Peyer's patch (tissue), 4 donors: ENCODE measurements at regions not wholly inside any gene's neighbourhood (a gene's known extent, or its start where the extent isn't known, plus 50 kb on each side); places are given as distances from the start of the nearest gene placed in this dataset.

Experiments
- DNase-seq, 3 donors: peaks; one replicate each; pipeline ENCODE4 v3.0.0-alpha.2; 2017 to 2019
- H3K27ac ChIP-seq, 4 donors: fragments of 200-600 bp; sonication (generic); one replicate each; pipeline ENCODE4 v1.5.1; 2016 to 2019
- H3K27me3 ChIP-seq, 2 donors: fragments of 200-600 bp; sonication (generic); one replicate each; pipeline ENCODE4 v1.5.1; 2019
- H3K36me3 ChIP-seq, 3 donors: fragments of 200-600 bp; sonication (generic); one replicate each; pipeline ENCODE4 v1.5.1; 2016 to 2019
- H3K4me1 ChIP-seq, 4 donors: fragments of 200-600 bp; sonication (generic); one replicate each; pipeline ENCODE4 v1.5.1; 2016 to 2019
- H3K4me3 ChIP-seq, 4 donors: fragments of 200-600 bp; sonication (generic); 1 replicate in 3 of 4; 2 replicates in 1 of 4; pipeline ENCODE4 v1.5.1; 2016 to 2019; ENCODE audit warnings: mild to moderate bottlenecking in 1 of 4
- H3K9me3 ChIP-seq, 4 donors: fragments of 200-600 bp; sonication (generic); one replicate each; pipeline ENCODE4 v1.5.1; 2016 to 2019; ENCODE audit warnings: mild to moderate bottlenecking in 1 of 4
- POLR2A ChIP-seq, 2 donors: fragments of 450-650 bp; IDR thresholded peaks; one replicate each; pipeline ENCODE4 v1.5.1; 2017; ENCODE audit warnings: antibody characterized with exemption in 2 of 2, mild to moderate bottlenecking in 2 of 2, moderate library complexity in 2 of 2
- TF ChIP-seq, protein P1 (sequence below), 6 experiments: fragments of 450-650 bp in 4 of 6; fragments of 200-600 bp in 2 of 6; sonication (generic) in 1 of 6; IDR thresholded peaks; one replicate each; pipeline ENCODE4 v1.5.1; 2017 to 2019; ENCODE audit warnings: antibody characterized with exemption in 6 of 6, mild to moderate bottlenecking in 3 of 6, moderate library complexity in 1 of 6

- TF ChIP-seq POLR2A (IDR thresholded peaks at IDR 0.05) = no peak
- TF ChIP-seq, protein P1, sequence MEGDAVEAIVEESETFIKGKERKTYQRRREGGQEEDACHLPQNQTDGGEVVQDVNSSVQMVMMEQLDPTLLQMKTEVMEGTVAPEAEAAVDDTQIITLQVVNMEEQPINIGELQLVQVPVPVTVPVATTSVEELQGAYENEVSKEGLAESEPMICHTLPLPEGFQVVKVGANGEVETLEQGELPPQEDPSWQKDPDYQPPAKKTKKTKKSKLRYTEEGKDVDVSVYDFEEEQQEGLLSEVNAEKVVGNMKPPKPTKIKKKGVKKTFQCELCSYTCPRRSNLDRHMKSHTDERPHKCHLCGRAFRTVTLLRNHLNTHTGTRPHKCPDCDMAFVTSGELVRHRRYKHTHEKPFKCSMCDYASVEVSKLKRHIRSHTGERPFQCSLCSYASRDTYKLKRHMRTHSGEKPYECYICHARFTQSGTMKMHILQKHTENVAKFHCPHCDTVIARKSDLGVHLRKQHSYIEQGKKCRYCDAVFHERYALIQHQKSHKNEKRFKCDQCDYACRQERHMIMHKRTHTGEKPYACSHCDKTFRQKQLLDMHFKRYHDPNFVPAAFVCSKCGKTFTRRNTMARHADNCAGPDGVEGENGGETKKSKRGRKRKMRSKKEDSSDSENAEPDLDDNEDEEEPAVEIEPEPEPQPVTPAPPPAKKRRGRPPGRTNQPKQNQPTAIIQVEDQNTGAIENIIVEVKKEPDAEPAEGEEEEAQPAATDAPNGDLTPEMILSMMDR (IDR thresholded peaks at IDR 0.05) = no peak
- Histone ChIP-seq H3K9me3 (no peaks in the 10 kb centered on the region), H3K27me3 (no peaks in the 10 kb centered on the region), H3K27ac (no peak overlapping the region), H3K36me3 (no peaks in the 10 kb centered on the region), H3K4me1 (no peaks in the 10 kb centered on the region), H3K4me3 (no peak overlapping the region)
- DNase-seq = no peak
Measured at GRCh38 chr2:192267484-192267883, 72.8 kb upstream of the TMEFF2 start.

DNA sequence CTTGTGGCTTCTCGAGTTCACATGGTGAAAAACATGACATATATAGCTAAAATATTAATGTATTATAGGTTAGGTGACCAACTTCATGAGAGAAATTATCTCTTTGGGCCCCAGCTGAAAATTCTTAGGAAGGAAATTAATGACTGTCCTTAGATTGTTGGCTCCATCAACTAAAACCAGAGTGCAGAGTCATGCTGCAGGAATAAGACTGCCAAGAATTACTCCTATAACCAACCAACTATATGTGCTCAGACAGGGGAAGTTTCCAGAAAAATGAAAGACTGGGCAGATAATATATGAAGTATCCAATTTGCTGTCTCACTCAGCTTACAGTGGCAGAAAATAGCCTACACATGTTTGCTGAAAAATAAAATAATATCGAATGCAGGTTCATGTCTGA lies 71.0 kb upstream of the TMEFF2 start:
- no peaks in the 10 kb centered on the region for H3K4me1 ChIP-seq
- no peaks in the 10 kb centered on the region for H3K36me3 ChIP-seq
- H3K27ac ChIP-seq = no peak overlapping the region
- TF ChIP-seq, protein P1 (IDR thresholded peaks at IDR 0.05) = no peak
- TF ChIP-seq POLR2A (IDR thresholded peaks at IDR 0.05) = no peak
- H3K9me3 ChIP-seq = no peaks in the 10 kb centered on the region
- no peak overlapping the region for H3K4me3 ChIP-seq
- DNase-seq = no peak
- H3K27me3 ChIP-seq = no peaks in the 10 kb centered on the region

DNA sequence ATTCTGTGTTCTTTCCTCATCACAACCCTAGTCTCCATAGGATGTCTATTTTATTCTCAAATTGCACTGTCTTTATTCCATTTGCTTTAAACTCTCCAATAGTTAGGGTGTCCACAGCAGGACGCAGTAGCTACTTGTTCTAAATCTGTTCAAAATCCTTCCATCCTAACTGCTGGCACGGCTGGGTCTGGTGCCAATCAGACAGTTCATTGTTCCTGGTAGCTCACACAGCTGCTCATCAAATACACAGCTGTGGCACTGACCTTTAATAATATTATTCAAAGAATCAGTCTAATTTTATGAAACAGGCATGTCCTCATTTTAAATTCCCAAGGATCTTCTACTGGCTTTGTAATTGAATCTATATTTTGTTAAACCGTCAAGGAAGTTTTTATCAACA lies 59.7 kb upstream of the TMEFF2 start:
- TF ChIP-seq, protein P1 (IDR thresholded peaks at IDR 0.05) = no peak
- TF ChIP-seq POLR2A (IDR thresholded peaks at IDR 0.05) = no peak

GRCh38 chr2:192253692-192254091 lies 59.0 kb upstream of the TMEFF2 start:
- no peak overlapping the region for H3K4me3 ChIP-seq
- H3K27me3 ChIP-seq = no peaks in the 10 kb centered on the region

More for the DNA sequence above, 59.7 kb upstream of the TMEFF2 start:
- no peak overlapping the region for H3K4me3 ChIP-seq
- H3K9me3 ChIP-seq = no peaks in the 10 kb centered on the region
- no peak for DNase-seq
- H3K36me3 ChIP-seq = no peaks in the 10 kb centered on the region
- H3K27ac ChIP-seq = no peak overlapping the region
- H3K4me1 ChIP-seq = no peaks in the 10 kb centered on the region
- H3K27me3 ChIP-seq = no peaks in the 10 kb centered on the region

DNA sequence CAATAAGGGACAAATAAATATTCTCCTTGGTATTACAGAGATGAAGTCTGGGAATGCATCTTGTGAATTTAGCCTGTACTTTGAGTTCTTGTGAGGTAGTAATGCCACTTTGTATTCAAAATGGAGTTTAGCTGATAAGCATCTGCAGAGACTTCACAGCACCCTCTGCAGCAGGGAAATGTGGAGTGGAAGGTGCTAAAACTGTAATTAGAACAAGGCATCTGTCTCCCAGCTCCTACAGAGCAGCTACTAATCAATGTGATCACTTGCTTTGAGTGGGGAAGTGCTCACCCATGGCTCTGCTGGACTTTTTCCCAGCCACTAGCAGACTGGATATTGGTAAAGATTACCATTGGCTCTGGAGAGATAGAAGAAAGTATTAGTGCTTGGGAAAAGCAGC lies 56.2 kb upstream of the TMEFF2 start:
- no peaks in the 10 kb centered on the region for H3K4me1 ChIP-seq
- no peaks in the 10 kb centered on the region for H3K36me3 ChIP-seq
- no peaks in the 10 kb centered on the region for H3K27me3 ChIP-seq
- no peak overlapping the region for H3K27ac ChIP-seq
- TF ChIP-seq, protein P1 (IDR thresholded peaks at IDR 0.05) = no peak
- no peak for TF ChIP-seq POLR2A (IDR thresholded peaks at IDR 0.05)
- DNase-seq = no peak
- no peak overlapping the region for H3K4me3 ChIP-seq
- no peaks in the 10 kb centered on the region for H3K9me3 ChIP-seq

More at GRCh38 chr2:192253692-192254091, 59.0 kb upstream of the TMEFF2 start:
- no peaks in the 10 kb centered on the region for H3K36me3 ChIP-seq
- H3K27ac ChIP-seq = no peak overlapping the region
- H3K9me3 ChIP-seq = no peaks in the 10 kb centered on the region
- DNase-seq = no peak
- no peaks in the 10 kb centered on the region for H3K4me1 ChIP-seq
- TF ChIP-seq, protein P1 (IDR thresholded peaks at IDR 0.05) = no peak
- no peak for TF ChIP-seq POLR2A (IDR thresholded peaks at IDR 0.05)

DNA sequence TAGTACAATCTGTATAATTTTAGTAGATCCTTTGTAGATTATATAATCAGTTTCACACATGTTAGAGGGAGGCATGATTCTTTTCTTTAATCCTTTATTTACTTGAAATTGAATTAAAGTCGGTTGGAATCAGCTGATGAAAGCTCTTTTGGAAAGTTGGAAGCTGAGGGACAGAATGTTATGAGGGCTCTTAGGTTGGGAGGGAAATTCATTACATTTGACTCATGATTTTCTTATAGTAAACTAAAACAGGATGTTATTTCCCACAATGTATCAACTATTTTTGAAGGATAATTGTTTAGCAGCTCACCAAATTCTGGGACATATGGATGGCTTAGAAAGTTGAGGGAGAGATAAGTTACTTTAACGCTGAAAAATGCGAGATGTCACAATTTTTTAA lies 52.7 kb upstream of the TMEFF2 start:
- TF ChIP-seq POLR2A (IDR thresholded peaks at IDR 0.05) = no peak
- TF ChIP-seq, protein P1 (IDR thresholded peaks at IDR 0.05) = no peak
- Histone ChIP-seq H3K27me3 (no peaks in the 10 kb centered on the region), H3K4me1 (no peaks in the 10 kb centered on the region), H3K36me3 (no peaks in the 10 kb centered on the region), H3K4me3 (no peak overlapping the region), H3K9me3 (no peaks in the 10 kb centered on the region), H3K27ac (no peak overlapping the region)
- DNase-seq = no peak
